ENCODE measurements at regions not wholly inside any gene's neighbourhood (a gene's known extent, or its start where the extent isn't known, plus 50 kb on each side); places are given as distances from the start of the nearest gene placed in this dataset.

DNA sequence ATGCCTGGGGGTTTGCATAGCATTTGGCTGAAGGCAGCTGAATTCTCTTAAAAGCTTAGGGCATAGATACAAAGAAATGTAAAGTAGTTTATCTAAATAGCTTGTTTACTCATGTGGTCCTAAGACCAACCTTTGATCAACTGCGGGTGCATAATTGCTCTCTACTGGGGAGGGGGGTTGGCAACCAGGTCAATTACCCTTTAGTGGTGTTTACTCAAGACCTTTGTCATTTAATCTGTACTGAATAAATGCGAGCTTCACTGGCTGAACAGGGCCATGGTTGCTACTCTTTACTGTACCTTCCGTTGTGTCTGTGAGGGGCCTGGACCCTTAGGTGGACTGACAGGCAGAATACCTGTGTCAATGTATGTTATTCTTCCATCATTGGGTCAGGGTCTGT lies 102.7 kb upstream of the FAM9C start:
- TF ChIP-seq POLR2A (IDR thresholded peaks at IDR 0.05; ENCODE audit: low read depth, low read length), result no peak
- no peak for TF ChIP-seq POLR2AphosphoS5 (IDR thresholded peaks at IDR 0.05; ENCODE audit: low read depth, low read length)
- TF ChIP-seq POU2F2 (IDR thresholded peaks at IDR 0.05; ENCODE audit: low read depth, low read length), result no peak
- TF ChIP-seq TAF1 (IDR thresholded peaks at IDR 0.05; ENCODE audit: low read depth, low read length), result no peak
- TF ChIP-seq SPI1 (IDR thresholded peaks at IDR 0.05; ENCODE audit: low read depth, low read length), result no peak

Data from GM12891 (cell line).